ENCODE measurements at regions not wholly inside any gene's neighbourhood (a gene's known extent, or its start where the extent isn't known, plus 50 kb on each side); places are given as distances from the start of the nearest gene placed in this dataset.

- no peaks in the 10 kb centered on the region for H3K36me3 ChIP-seq
- 87% methylated on average over 6 of the region's 6 CpGs for WGBS
- H3K9me3 ChIP-seq: no peaks in the 10 kb centered on the region
- no peak overlapping the region for H3K27ac ChIP-seq
- no peak overlapping the region for H3K4me3 ChIP-seq
- intact Hi-C loops (cut with DNase I): no loop called here
- no peaks in the 10 kb centered on the region for H3K4me1 ChIP-seq (replicated peaks)
- DNase-seq (ENCODE audit: low spot score): no peak
- TF ChIP-seq, protein P1, sequence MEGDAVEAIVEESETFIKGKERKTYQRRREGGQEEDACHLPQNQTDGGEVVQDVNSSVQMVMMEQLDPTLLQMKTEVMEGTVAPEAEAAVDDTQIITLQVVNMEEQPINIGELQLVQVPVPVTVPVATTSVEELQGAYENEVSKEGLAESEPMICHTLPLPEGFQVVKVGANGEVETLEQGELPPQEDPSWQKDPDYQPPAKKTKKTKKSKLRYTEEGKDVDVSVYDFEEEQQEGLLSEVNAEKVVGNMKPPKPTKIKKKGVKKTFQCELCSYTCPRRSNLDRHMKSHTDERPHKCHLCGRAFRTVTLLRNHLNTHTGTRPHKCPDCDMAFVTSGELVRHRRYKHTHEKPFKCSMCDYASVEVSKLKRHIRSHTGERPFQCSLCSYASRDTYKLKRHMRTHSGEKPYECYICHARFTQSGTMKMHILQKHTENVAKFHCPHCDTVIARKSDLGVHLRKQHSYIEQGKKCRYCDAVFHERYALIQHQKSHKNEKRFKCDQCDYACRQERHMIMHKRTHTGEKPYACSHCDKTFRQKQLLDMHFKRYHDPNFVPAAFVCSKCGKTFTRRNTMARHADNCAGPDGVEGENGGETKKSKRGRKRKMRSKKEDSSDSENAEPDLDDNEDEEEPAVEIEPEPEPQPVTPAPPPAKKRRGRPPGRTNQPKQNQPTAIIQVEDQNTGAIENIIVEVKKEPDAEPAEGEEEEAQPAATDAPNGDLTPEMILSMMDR (IDR thresholded peaks at IDR 0.05): no peak
- TF ChIP-seq POLR2AphosphoS5 (IDR thresholded peaks at IDR 0.05) (no peak), POLR2A (IDR thresholded peaks at IDR 0.05) (no peak)
- no peaks in the 10 kb centered on the region for H3K27me3 ChIP-seq (replicated peaks; ENCODE audit: insufficient read depth)
Observed at GRCh38 chr3:64806668-64807605, 119.1 kb upstream of the ADAMTS9 start.

GRCh38 chr3:64805978-64806377 lies 118.2 kb upstream of the ADAMTS9 start:
- 50% methylated on average over 2 of the region's 2 CpGs for WGBS
- intact Hi-C loops (cut with DNase I): no loop called here
- H3K4me1 ChIP-seq (replicated peaks): no peaks in the 10 kb centered on the region
- TF ChIP-seq, protein P1 (IDR thresholded peaks at IDR 0.05): no peak
- TF ChIP-seq POLR2AphosphoS5 (IDR thresholded peaks at IDR 0.05) (no peak), POLR2A (IDR thresholded peaks at IDR 0.05) (no peak)
- H3K4me3 ChIP-seq: no peak overlapping the region
- no peaks in the 10 kb centered on the region for H3K36me3 ChIP-seq
- DNase-seq (ENCODE audit: low spot score): no peak
- H3K9me3 ChIP-seq: no peaks in the 10 kb centered on the region
- H3K27me3 ChIP-seq (replicated peaks; ENCODE audit: insufficient read depth): no peaks in the 10 kb centered on the region
- H3K27ac ChIP-seq: no peak overlapping the region

DNA sequence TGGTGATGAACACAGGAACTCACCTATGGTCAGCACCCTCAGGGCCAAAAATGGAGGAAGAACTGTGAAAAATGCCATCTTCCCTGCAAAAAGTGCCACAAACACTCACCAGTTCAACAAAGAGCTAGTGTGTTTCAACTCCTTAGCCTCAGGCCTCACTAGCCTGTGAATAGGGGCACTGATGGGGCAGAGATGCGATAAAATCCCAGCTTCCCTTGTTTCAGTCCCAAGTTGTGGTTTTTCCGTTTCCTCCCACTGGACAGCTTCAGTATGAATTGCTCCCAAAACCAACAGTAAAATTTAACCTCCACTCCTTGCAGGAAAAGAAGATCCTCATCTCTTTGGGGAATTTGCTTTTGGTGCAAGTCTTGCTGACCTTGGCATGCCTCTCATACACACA lies 117.4 kb upstream of the ADAMTS9 start:
- H3K27me3 ChIP-seq (replicated peaks; ENCODE audit: insufficient read depth): no peaks in the 10 kb centered on the region
- no peak for DNase-seq (ENCODE audit: low spot score)
- H3K27ac ChIP-seq: no peak overlapping the region
- TF ChIP-seq POLR2AphosphoS5 (IDR thresholded peaks at IDR 0.05) (no peak), POLR2A (IDR thresholded peaks at IDR 0.05) (no peak)
- TF ChIP-seq, protein P1 (IDR thresholded peaks at IDR 0.05): no peak
- no peak overlapping the region for H3K4me3 ChIP-seq
- WGBS: 55% methylated on average over 2 of the region's 2 CpGs
- H3K9me3 ChIP-seq: no peaks in the 10 kb centered on the region
- H3K36me3 ChIP-seq: no peaks in the 10 kb centered on the region
- intact Hi-C loops (cut with DNase I): no loop called here
- no peaks in the 10 kb centered on the region for H3K4me1 ChIP-seq (replicated peaks)

GRCh38 chr3:64803469-64803868 lies 115.7 kb upstream of the ADAMTS9 start:
- Histone ChIP-seq H3K27ac (no peak overlapping the region), H3K4me3 (no peak overlapping the region), H3K36me3 (no peaks in the 10 kb centered on the region), H3K27me3 (replicated peaks; ENCODE audit: insufficient read depth) (no peaks in the 10 kb centered on the region), H3K9me3 (no peaks in the 10 kb centered on the region), H3K4me1 (replicated peaks) (no peaks in the 10 kb centered on the region)
- WGBS: 88% methylated on average over 9 of the region's 9 CpGs
- intact Hi-C loops (cut with DNase I): no loop called here
- TF ChIP-seq POLR2AphosphoS5 (IDR thresholded peaks at IDR 0.05) (no peak), POLR2A (IDR thresholded peaks at IDR 0.05) (no peak)
- TF ChIP-seq, protein P1 (IDR thresholded peaks at IDR 0.05): no peak
- DNase-seq (ENCODE audit: low spot score): no peak

DNA sequence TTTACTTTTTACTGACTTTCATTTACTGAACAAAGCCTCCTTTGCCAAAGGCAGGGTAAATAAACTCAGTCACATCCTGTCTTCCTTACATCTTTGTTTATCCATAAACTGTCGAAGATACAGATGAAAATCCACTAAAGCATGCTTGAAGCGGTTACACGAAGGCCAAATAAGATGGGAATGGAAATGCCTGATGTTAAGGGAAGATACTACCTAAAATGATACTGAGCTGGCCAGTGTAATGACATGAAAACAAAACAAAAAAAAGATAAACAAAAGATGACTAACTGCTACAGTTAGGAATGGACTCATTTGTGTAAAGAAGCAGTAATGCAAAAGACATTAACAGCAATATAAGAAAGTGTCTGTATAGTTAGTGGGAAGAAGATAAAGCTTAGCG lies 114.7 kb upstream of the ADAMTS9 start:
- 57% methylated on average over 4 of the region's 4 CpGs for WGBS
- DNase-seq (ENCODE audit: low spot score): no peak
- Histone ChIP-seq H3K4me3 (no peak overlapping the region), H3K36me3 (no peaks in the 10 kb centered on the region), H3K9me3 (no peaks in the 10 kb centered on the region), H3K27me3 (replicated peaks; ENCODE audit: insufficient read depth) (no peaks in the 10 kb centered on the region), H3K27ac (no peak overlapping the region), H3K4me1 (replicated peaks) (no peaks in the 10 kb centered on the region)
- TF ChIP-seq, protein P1 (IDR thresholded peaks at IDR 0.05): no peak
- TF ChIP-seq POLR2A (IDR thresholded peaks at IDR 0.05): no peak
- no peak for TF ChIP-seq POLR2AphosphoS5 (IDR thresholded peaks at IDR 0.05)
- intact Hi-C loops (cut with DNase I): no loop called here
